HepG2 (cell line): ENCODE measurements at regions not wholly inside any gene's neighbourhood (a gene's known extent, or its start where the extent isn't known, plus 50 kb on each side); places are given as distances from the start of the nearest gene placed in this dataset.

ENCODE experiments used
- ATAC-seq: fragments of 200-7000 bp; cut with Tn5 transposase; 3 replicates; pipeline ENCODE4 v1.9.1; 2020; ENCODE audit warnings: mild to moderate bottlenecking, moderate library complexity
- BruUV-seq: library from RNA; stranded (reverse); fragments of 400-500 nt; replicated peaks from 2 replicates; lab custom pipeline; 2021; lab: Mats Ljungman, UMichigan
- CTCF ChIA-PET: fragments of 300-600 bp; formaldehyde crosslinking; extraction: SDS; loops from one replicate; lab custom pipeline; 2021; ENCODE audit warnings: low total read pairs, inconsistent platforms, low intra/inter-chr PET ratio; lab: Yijun Ruan, JAX
- POLR2A ChIA-PET: fragments of 350-600 bp; sonication (Branson Sonifier 250); formaldehyde crosslinking; loops from one replicate; lab custom pipeline; 2020; ENCODE audit warnings: antibody characterized with exemption, inconsistent platforms; lab: Yijun Ruan, JAX
- DNase-seq: peaks from one replicate; pipeline ENCODE4 v3.0.0-alpha.2; 2015; ENCODE audit warnings: low spot score
- FAIRE-seq: peaks from 3 replicates; lab custom pipeline; 2011; peaks lifted over from hg19 to GRCh38; lab: Jason Lieb, UNC
- H2AFZ ChIP-seq: one replicate; pipeline ENCODE4 v1.6.1; 2011; ENCODE audit warnings: low read length, inconsistent platforms
- H3K27ac ChIP-seq: fragments of 300-600 bp; 3 replicates; pipeline ENCODE4 v1.8.0; 2011; ENCODE audit warnings: mixed run types, mild to moderate bottlenecking, mixed read lengths, low read length, inconsistent platforms; ENCODE audit not compliant: insufficient read depth; ENCODE audit errors: extremely low read length
- H3K27me3 ChIP-seq, 2 experiments: fragments of 200-600 bp in 1 of 2; 2 replicates in 1 of 2; 3 replicates in 1 of 2; pipeline versions ENCODE4 v1.6.0 to v1.8.0; 2011; ENCODE audit warnings: low read length in 2 of 2, mild to moderate bottlenecking in 2 of 2, moderate library complexity in 2 of 2, inconsistent platforms in 1 of 2; ENCODE audit not compliant: insufficient read depth in 2 of 2, control insufficient read depth in 1 of 2
- H3K36me3 ChIP-seq, 2 experiments: fragments of 200-600 bp in 1 of 2; replicated peaks in 1 of 2; 2 replicates in 1 of 2; 3 replicates in 1 of 2; pipeline versions ENCODE4 v1.5.1 to v1.8.0; 2011; ENCODE audit warnings: low read length in 2 of 2, inconsistent platforms in 1 of 2; ENCODE audit not compliant: insufficient read depth in 2 of 2, control insufficient read depth in 1 of 2
- H3K4me1 ChIP-seq: 2 replicates; pipeline ENCODE4 v1.5.1; 2012; ENCODE audit warnings: low read length, inconsistent platforms; ENCODE audit not compliant: insufficient read depth
- H3K4me2 ChIP-seq: 2 replicates; pipeline ENCODE4 v1.6.0; 2011; ENCODE audit warnings: low read depth, low read length, inconsistent platforms
- H3K4me3 ChIP-seq, 3 experiments: fragments of 200-600 bp in 1 of 3; sonication (generic), shearing (Covaris generic) in 1 of 3; replicated peaks in 1 of 3; 2 replicates each; pipeline ENCODE4 v1.5.1; 2011 to 2016; ENCODE audit warnings: low read length in 3 of 3, inconsistent platforms in 2 of 3, low read depth in 2 of 3, mild to moderate bottlenecking in 2 of 3, control low read depth in 1 of 3, mixed read lengths in 1 of 3; ENCODE audit not compliant: insufficient read depth in 1 of 3
- H3K79me2 ChIP-seq: one replicate; pipeline ENCODE4 v1.6.1; 2011; ENCODE audit warnings: low read length, inconsistent platforms; ENCODE audit not compliant: insufficient read depth
- H3K9ac ChIP-seq: 2 replicates; pipeline ENCODE4 v1.6.0; 2011; ENCODE audit warnings: mild to moderate bottlenecking, low read depth, low read length, inconsistent platforms; ENCODE audit not compliant: insufficient read depth
- H3K9me3 ChIP-seq: 2 replicates; pipeline ENCODE4 v1.5.1; 2012; ENCODE audit warnings: mild to moderate bottlenecking, low read length
- H4K20me1 ChIP-seq: 2 replicates; pipeline ENCODE4 v1.6.0; 2011; ENCODE audit warnings: inconsistent platforms, mild to moderate bottlenecking, low read length, moderate library complexity; ENCODE audit not compliant: insufficient read depth
- DRAP1 ChIP-seq: IDR thresholded peaks from 2 replicates; pipeline ENCODE4 v1.6.1; 2016; ENCODE audit warnings: missing genetic modification reagents, missing compliant biosample characterization
- FIP1L1 ChIP-seq: fragments of 200-400 bp; formaldehyde crosslinking; IDR thresholded peaks from 2 replicates; pipeline ENCODE4 v1.6.1; 2018; ENCODE audit warnings: low read depth, mild to moderate bottlenecking, low read length, moderate library complexity, borderline replicate concordance; ENCODE audit not compliant: insufficient read depth
- HMG20B ChIP-seq: conservative IDR thresholded peaks from 2 replicates; pipeline ENCODE4 v1.6.1; 2016; ENCODE audit warnings: missing genetic modification reagents, missing compliant biosample characterization
- HOMEZ ChIP-seq: IDR thresholded peaks from 2 replicates; pipeline ENCODE4 v1.6.1; 2016; ENCODE audit warnings: low read depth
- IKZF5 ChIP-seq: IDR thresholded peaks from 2 replicates; pipeline ENCODE4 v1.6.1; 2018; ENCODE audit warnings: missing genetic modification reagents, mild to moderate bottlenecking, missing compliant biosample characterization
- MAX ChIP-seq: IDR thresholded peaks from 2 replicates; pipeline ENCODE4 v1.6.1; 2012; ENCODE audit warnings: inconsistent platforms
- ZFP91 ChIP-seq: sonication (generic); formaldehyde crosslinking; IDR thresholded peaks from 2 replicates; pipeline ENCODE4 v1.9.0; 2022; ENCODE audit warnings: missing genetic modification reagents, mild to moderate bottlenecking, borderline replicate concordance
- ZKSCAN8 ChIP-seq: IDR thresholded peaks from 2 replicates; pipeline ENCODE4 v1.6.1; 2016; ENCODE audit warnings: borderline replicate concordance, missing genetic modification reagents, missing compliant biosample characterization
- ZNF354B ChIP-seq: sonication (generic); formaldehyde crosslinking; IDR thresholded peaks from 2 replicates; pipeline ENCODE4 v1.8.0; 2022; ENCODE audit warnings: mild to moderate bottlenecking, missing genetic modification reagents
- ZNF414 ChIP-seq: sonication (generic); formaldehyde crosslinking; IDR thresholded peaks from 2 replicates; pipeline ENCODE4 v1.5.0; 2020; ENCODE audit warnings: missing genetic modification reagents
- ZNF639 ChIP-seq: conservative IDR thresholded peaks from 2 replicates; pipeline ENCODE4 v1.6.1; 2018; ENCODE audit warnings: missing genetic modification reagents
- ZNF678 ChIP-seq: sonication (generic); formaldehyde crosslinking; IDR thresholded peaks from 2 replicates; pipeline ENCODE4 v1.4.0; 2020; ENCODE audit warnings: mild to moderate bottlenecking, missing genetic modification reagents
- WGBS: methylation state at CpG from one replicate; pipeline ENCODE4 v1.1.6; 2017; ENCODE audit warnings: low lambda C conversion rate; 5-methylcytosine and 5-hydroxymethylcytosine counted together
- in situ Hi-C: cut with HindIII; loops from 2 replicates; pipeline ENCODE4 v1.10.0; 2017; ENCODE audit warnings: low pct_unique_long_range_greater_than_20kb; ENCODE audit not compliant: extremely low pct_ligation_motif_present
- intact Hi-C: fragments of 100-400 bp; cut with micrococcal nuclease; formaldehyde crosslinking; loops from one replicate; pipeline ENCODE4 v1.10.0; 2022; ENCODE audit not compliant: unreplicated experiment

- Histone ChIP-seq H3K4me2 (no peak overlapping the region), H3K9me3 (peaks cover 59% of the 10 kb centered on the region)
- ATAC-seq: no peak
- no peak for FAIRE-seq
- CTCF ChIA-PET: no interaction called here
- no peak for TF ChIP-seq ZKSCAN8 (CRISPR knock-in tag)
- no peak for TF ChIP-seq FIP1L1
- no peak for TF ChIP-seq ZNF354B (CRISPR knock-in tag)
- no peak for TF ChIP-seq ZNF414
- TF ChIP-seq, all 625 proteins: peak for 0
- Histone ChIP-seq H3K79me2 (no peaks in the 10 kb centered on the region), H3K27me3 (no peaks in the 10 kb centered on the region), H3K27ac (no peak overlapping the region), H4K20me1 (no peaks in the 10 kb centered on the region), H3K9ac (no peak overlapping the region), H3K4me3 (no peak overlapping the region), H3K4me1 (no peaks in the 10 kb centered on the region), H2AFZ (no peak overlapping the region), H3K36me3 (no peaks in the 10 kb centered on the region)
- 0% methylated on average over 3 of the region's 3 CpGs for WGBS
- no TSS peak for BruUV-seq
- DNase-seq: no peak
- intact Hi-C loops: no loop called here
- in situ Hi-C loops: no loop called here
- POLR2A ChIA-PET: no interaction called here
These were observed 244.4 kb downstream of the CHRM3 start for GRCh38 chr1:239630767-239631166.

- H2AFZ ChIP-seq: no peak overlapping the region
- in situ Hi-C loops (no loop called here), intact Hi-C loops (no loop called here)
- no peaks in the 10 kb centered on the region for H3K79me2 ChIP-seq
- no peak overlapping the region for H3K27ac ChIP-seq
- H3K9ac ChIP-seq: no peak overlapping the region
- H4K20me1 ChIP-seq: no peaks in the 10 kb centered on the region
- FAIRE-seq: no peak
- CTCF ChIA-PET: no interaction called here
- H3K4me1 ChIP-seq: no peaks in the 10 kb centered on the region
- 12% methylated on average over 4 of the region's 4 CpGs for WGBS
- H3K4me2 ChIP-seq: no peak overlapping the region
- no peaks in the 10 kb centered on the region for H3K36me3 ChIP-seq
- H3K4me3 ChIP-seq: no peak overlapping the region
- peaks cover 69% of the 10 kb centered on the region for H3K9me3 ChIP-seq
- no peak for ATAC-seq
- BruUV-seq: no TSS peak
- POLR2A ChIA-PET: no interaction called here
- DNase-seq: no peak
- H3K27me3 ChIP-seq: no peaks in the 10 kb centered on the region
- no peak for TF ChIP-seq ZNF678 (CRISPR knock-in tag)
- TF ChIP-seq IKZF5: no peak
- TF ChIP-seq HOMEZ (CRISPR knock-in tag): no peak
- TF ChIP-seq DRAP1: no peak
- TF ChIP-seq ZNF639 (CRISPR knock-in tag): no peak
- TF ChIP-seq ZFP91 (CRISPR knock-in tag): no peak
- TF ChIP-seq MAX: no peak
- TF ChIP-seq HMG20B (CRISPR knock-in tag): no peak
These were observed 247.1 kb downstream of the CHRM3 start for GRCh38 chr1:239633432-239633831.
